ENCODE measurements at regions not wholly inside any gene's neighbourhood (a gene's known extent, or its start where the extent isn't known, plus 50 kb on each side); places are given as distances from the start of the nearest gene placed in this dataset.

DNA sequence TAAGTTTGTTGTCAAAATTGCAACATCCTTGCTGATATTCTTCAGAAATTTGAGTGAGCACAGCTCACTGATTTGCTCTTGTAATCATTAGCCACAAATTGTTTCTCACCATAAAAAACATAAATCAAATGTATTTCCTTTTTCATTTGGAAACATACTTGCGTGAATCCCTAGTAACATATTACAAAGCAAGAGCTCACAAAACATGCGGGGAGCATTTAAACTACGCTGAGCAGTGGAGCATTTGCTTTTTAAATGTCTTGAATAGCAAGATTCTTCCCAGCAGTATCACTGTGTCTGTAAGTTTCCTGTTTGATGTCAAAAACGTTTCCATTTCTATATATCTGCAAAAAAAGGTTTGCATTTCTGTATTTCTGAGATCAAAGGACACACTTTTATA, 788.3 kb upstream of the SALL3 start:
- POLR2A ChIA-PET: no interaction called here
- DNase-seq (ENCODE audit: unreplicated experiment): no peak
- TF ChIP-seq CTCF (IDR thresholded peaks at IDR 0.05; ENCODE audit: unreplicated experiment): no peak
- Mint-ChIP-seq H3K4me1 (ENCODE audit: insufficient read depth, unreplicated experiment) (no peaks in the 10 kb centered on the region), H3K9me3 (ENCODE audit: unreplicated experiment) (peaks cover 14% of the 10 kb centered on the region), H3K27me3 (ENCODE audit: insufficient read depth, unreplicated experiment) (no peaks in the 10 kb centered on the region), H3K4me3 (ENCODE audit: unreplicated experiment) (no peak overlapping the region), H3K27ac (ENCODE audit: low read depth, unreplicated experiment) (no peak overlapping the region), H3K36me3 (ENCODE audit: insufficient read depth, unreplicated experiment) (no peaks in the 10 kb centered on the region)
- BruUV-seq (replicated peaks): no TSS peak
- CTCF ChIA-PET: interaction anchor here (0.6 kb wide), 1 partner anchor 713 kb away, joined by 5 read pairs; no protein-coding TSS in a partner anchor
- intact Hi-C loops (cut with micrococcal nuclease): no loop called here

GRCh38 chr18:78192054-78192453, 787.6 kb upstream of the SALL3 start:
- peaks cover 14% of the 10 kb centered on the region for H3K9me3 Mint-ChIP-seq (ENCODE audit: unreplicated experiment)
- no peak overlapping the region for H3K4me3 Mint-ChIP-seq (ENCODE audit: unreplicated experiment)
- H3K27me3 Mint-ChIP-seq (ENCODE audit: insufficient read depth, unreplicated experiment): no peaks in the 10 kb centered on the region
- intact Hi-C loops (cut with micrococcal nuclease): no loop called here
- no peaks in the 10 kb centered on the region for H3K4me1 Mint-ChIP-seq (ENCODE audit: insufficient read depth, unreplicated experiment)
- no peak for DNase-seq (ENCODE audit: unreplicated experiment)
- no peak for TF ChIP-seq CTCF (IDR thresholded peaks at IDR 0.05; ENCODE audit: unreplicated experiment)
- no TSS peak for BruUV-seq (replicated peaks)
- CTCF ChIA-PET: interaction anchor here (0.6 kb wide), 1 partner anchor 712 kb away, joined by 5 read pairs; no protein-coding TSS in a partner anchor
- H3K27ac Mint-ChIP-seq (ENCODE audit: low read depth, unreplicated experiment): no peak overlapping the region
- POLR2A ChIA-PET: no interaction called here
- no peaks in the 10 kb centered on the region for H3K36me3 Mint-ChIP-seq (ENCODE audit: insufficient read depth, unreplicated experiment)

DNA sequence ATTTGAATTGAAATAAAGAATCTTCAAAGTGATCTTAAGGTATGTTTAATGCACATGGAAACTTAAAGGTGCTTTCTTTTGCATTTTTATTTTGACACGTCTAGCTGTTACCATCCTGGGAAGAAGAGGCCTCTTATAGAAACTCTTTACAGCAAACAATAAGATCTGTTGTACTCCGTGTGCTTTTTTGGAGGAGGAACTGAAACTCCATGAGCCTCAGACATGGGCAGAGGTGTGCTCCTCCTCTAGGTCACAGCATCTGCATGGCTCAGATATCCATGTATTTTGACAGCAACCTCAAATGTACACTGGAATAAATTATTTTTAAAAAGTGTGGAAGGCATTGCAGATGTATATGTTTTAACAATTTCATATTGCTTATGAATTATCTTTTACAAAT, 783.3 kb upstream of the SALL3 start:
- no peak overlapping the region for H3K27ac Mint-ChIP-seq (ENCODE audit: low read depth, unreplicated experiment)
- no peaks in the 10 kb centered on the region for H3K4me1 Mint-ChIP-seq (ENCODE audit: insufficient read depth, unreplicated experiment)
- DNase-seq (ENCODE audit: unreplicated experiment): no peak
- no peak overlapping the region for H3K4me3 Mint-ChIP-seq (ENCODE audit: unreplicated experiment)
- CTCF ChIA-PET: no interaction called here
- POLR2A ChIA-PET: no interaction called here
- no TSS peak for BruUV-seq (replicated peaks)
- H3K27me3 Mint-ChIP-seq (ENCODE audit: insufficient read depth, unreplicated experiment): no peaks in the 10 kb centered on the region
- H3K36me3 Mint-ChIP-seq (ENCODE audit: insufficient read depth, unreplicated experiment): no peaks in the 10 kb centered on the region
- intact Hi-C loops (cut with micrococcal nuclease): no loop called here
- no peak for TF ChIP-seq CTCF (IDR thresholded peaks at IDR 0.05; ENCODE audit: unreplicated experiment)
- H3K9me3 Mint-ChIP-seq (ENCODE audit: unreplicated experiment): peaks cover 43% of the 10 kb centered on the region

- Mint-ChIP-seq H3K4me3 (ENCODE audit: unreplicated experiment) (no peak overlapping the region), H3K27me3 (ENCODE audit: insufficient read depth, unreplicated experiment) (no peaks in the 10 kb centered on the region), H3K27ac (ENCODE audit: low read depth, unreplicated experiment) (no peak overlapping the region), H3K36me3 (ENCODE audit: insufficient read depth, unreplicated experiment) (no peaks in the 10 kb centered on the region), H3K9me3 (ENCODE audit: unreplicated experiment) (peaks cover 42% of the 10 kb centered on the region), H3K4me1 (ENCODE audit: insufficient read depth, unreplicated experiment) (no peaks in the 10 kb centered on the region)
- no peak for TF ChIP-seq CTCF (IDR thresholded peaks at IDR 0.05; ENCODE audit: unreplicated experiment)
- intact Hi-C loops (cut with micrococcal nuclease): no loop called here
- POLR2A ChIA-PET: no interaction called here
- no peak for DNase-seq (ENCODE audit: unreplicated experiment)
- CTCF ChIA-PET: interaction anchor here (1.4 kb wide), 1 partner anchor 9 kb away, joined by 3 read pairs; no protein-coding TSS in a partner anchor
- BruUV-seq (replicated peaks): no TSS peak
Observed at GRCh38 chr18:78199002-78199401, 780.6 kb upstream of the SALL3 start.

Measured in MCF 10A (cell line).